ENCODE measurements at regions not wholly inside any gene's neighbourhood (a gene's known extent, or its start where the extent isn't known, plus 50 kb on each side); places are given as distances from the start of the nearest gene placed in this dataset.

DNA sequence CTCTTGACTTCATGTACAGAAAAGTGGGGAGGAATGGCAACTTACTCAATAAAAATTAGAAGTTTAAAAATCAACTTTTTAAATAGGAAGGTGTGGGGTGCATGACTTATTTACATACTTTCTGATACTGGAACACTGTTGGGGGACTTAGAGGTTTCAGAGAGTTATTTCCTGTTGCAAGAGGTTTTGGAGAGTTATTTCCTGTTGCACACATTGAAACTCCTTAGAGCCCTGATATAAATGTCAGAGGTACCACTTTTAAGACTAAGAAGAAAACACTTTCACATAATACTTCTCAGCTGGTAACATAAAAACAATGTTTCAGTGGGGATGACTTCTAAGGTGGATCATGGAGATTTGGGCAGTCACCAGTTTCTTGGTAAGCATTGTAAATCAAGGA, 579.9 kb downstream of the MMUT start:
- Histone ChIP-seq H3K18ac (ENCODE audit: insufficient read length, low read depth, low read length) (no peak overlapping the region), H4K5ac (ENCODE audit: insufficient read length, low read depth, low read length) (no peak overlapping the region)

More for the DNA sequence above, 579.9 kb downstream of the MMUT start:
- DNase-seq: no peak
- Histone ChIP-seq H3K4ac (ENCODE audit: low read depth, low read length) (no peak overlapping the region), H3K9me3 (ENCODE audit: control insufficient read depth, low read depth, low read length) (no peaks in the 10 kb centered on the region), H3K9ac (ENCODE audit: extremely low read depth, insufficient read length, low read length) (no peak overlapping the region), H3K14ac (ENCODE audit: insufficient read depth, low read length) (no peak overlapping the region), H4K20me1 (ENCODE audit: control insufficient read depth, insufficient read depth, insufficient read length) (no peaks in the 10 kb centered on the region), H2BK20ac (ENCODE audit: low read depth, low read length, poor library complexity, severe bottlenecking) (no peak overlapping the region), H2BK120ac (ENCODE audit: low read depth, low read length, poor library complexity, severe bottlenecking) (no peak overlapping the region), H4K8ac (replicated peaks; ENCODE audit: insufficient read length, low read depth, low read length) (no peak overlapping the region), H3K27me3 (ENCODE audit: insufficient read depth, low read length) (no peaks in the 10 kb centered on the region), H2AK5ac (ENCODE audit: insufficient read length, low read length) (no peak overlapping the region), H2BK5ac (ENCODE audit: insufficient read length, low read length) (no peak overlapping the region), H3K79me2 (ENCODE audit: insufficient read depth, low read length) (no peaks in the 10 kb centered on the region), H3K4me1 (ENCODE audit: insufficient read depth, low read length) (no peaks in the 10 kb centered on the region), H3K23me2 (ENCODE audit: insufficient read length, low read depth, low read length, poor library complexity, severe bottlenecking) (no peaks in the 10 kb centered on the region), H2BK12ac (ENCODE audit: insufficient read length, low read depth, low read length) (no peak overlapping the region), H4K91ac (ENCODE audit: insufficient read length, low read depth, low read length) (no peak overlapping the region), H3K27ac (ENCODE audit: insufficient read length, low read depth, low read length) (no peak overlapping the region), H2BK15ac (ENCODE audit: low read depth, low read length) (no peak overlapping the region), H3T11ph (ENCODE audit: low read length) (no peak overlapping the region), H3K4me2 (ENCODE audit: insufficient read depth, insufficient read length, low read length) (no peak overlapping the region), H3K56ac (ENCODE audit: insufficient read length, low read depth, low read length) (no peak overlapping the region), H2AFZ (ENCODE audit: low read length) (no peak overlapping the region), H3K23ac (ENCODE audit: insufficient read length, low read depth, low read length) (no peak overlapping the region), H3K79me1 (ENCODE audit: insufficient read depth, low read depth, low read length, poor library complexity, severe bottlenecking) (no peaks in the 10 kb centered on the region)
- H3K4me3 Mint-ChIP-seq: no peak overlapping the region
- no peaks in the 10 kb centered on the region; a peak in 1 of 7 replicates for H3K36me3 Mint-ChIP-seq (ENCODE audit: insufficient read depth in 1 of 3, low read depth in 3 of 3)
- no peak overlapping the region for H3K27ac Mint-ChIP-seq
- no peaks in the 10 kb centered on the region for H3K9me3 Mint-ChIP-seq
- H3K4me1 Mint-ChIP-seq: peaks cover 0 to under 1% of the 10 kb centered on the region in 2 experiments; a peak in 1 of 4 replicates
- no peaks in the 10 kb centered on the region for H3K27me3 Mint-ChIP-seq (ENCODE audit: low read depth)
- no peak for TF ChIP-seq CTCF (conservative IDR thresholded peaks at IDR 0.05)

Measured in H9 (cell line).